GM12878 (cell line): ENCODE measurements at regions not wholly inside any gene's neighbourhood (a gene's known extent, or its start where the extent isn't known, plus 50 kb on each side); places are given as distances from the start of the nearest gene placed in this dataset.

Source experiments
- ATAC-seq: fragments of 200-7000 bp; cut with Tn5 transposase; 3 replicates; pipeline ENCODE4 v1.9.1; 2020; ENCODE audit warnings: mild to moderate bottlenecking, moderate library complexity
- BruUV-seq: library from RNA; stranded (reverse); fragments of 400-500 nt; replicated peaks from 2 replicates; lab custom pipeline; 2021; lab: Mats Ljungman, UMichigan
- CTCF ChIA-PET: fragments of 300-600 bp; sonication (Branson Sonifier 250); formaldehyde crosslinking; extraction: SDS; loops from one replicate; lab custom pipeline; 2021; ENCODE audit warnings: inconsistent platforms; lab: Yijun Ruan, JAX
- POLR2A ChIA-PET: fragments of 350-600 bp; formaldehyde crosslinking; extraction: SDS; loops from one replicate; lab custom pipeline; 2021; ENCODE audit warnings: inconsistent platforms; lab: Charles Lee
- RAD21 ChIA-PET: fragments of 300-600 bp; sonication (Branson Sonifier 250); formaldehyde crosslinking; loops from one replicate; lab custom pipeline; 2023; ENCODE audit warnings: antibody characterized with exemption; ENCODE audit not compliant: unreplicated experiment; lab: Charles Lee
- SMC1A ChIA-PET: fragments of 300-600 bp; sonication (Branson Sonifier 250); formaldehyde crosslinking; loops from one replicate; lab custom pipeline; 2023; ENCODE audit not compliant: unreplicated experiment, uncharacterized antibody; lab: Charles Lee
- DNase-seq: peaks from one replicate; pipeline ENCODE4 v3.0.0-alpha.2; 2011; ENCODE audit warnings: low read depth, low spot score
- FAIRE-seq: peaks from 3 replicates; lab custom pipeline; 2011; peaks lifted over from hg19 to GRCh38; lab: Jason Lieb, UNC
- H2AFZ ChIP-seq: 2 replicates; pipeline ENCODE4 v1.6.0; 2011; ENCODE audit warnings: low read depth, low read length, control low read depth; ENCODE audit not compliant: control insufficient read depth
- H3K27ac ChIP-seq: 2 replicates; pipeline ENCODE4 v1.5.1; 2011; ENCODE audit warnings: control low read depth; ENCODE audit not compliant: control insufficient read depth, insufficient read depth
- H3K27me3 ChIP-seq, 2 experiments: replicated peaks in 1 of 2; 2 replicates each; pipeline versions ENCODE4 v1.6.0 to v1.6.1; 2011; ENCODE audit warnings: low read length in 1 of 2; ENCODE audit not compliant: control insufficient read depth in 2 of 2, insufficient read depth in 2 of 2
- H3K36me3 ChIP-seq, 2 experiments: 2 replicates each; pipeline ENCODE4 v1.5.1; 2011; ENCODE audit warnings: low read length in 1 of 2; ENCODE audit not compliant: control insufficient read depth in 2 of 2, insufficient read depth in 2 of 2
- H3K4me1 ChIP-seq: 2 replicates; pipeline ENCODE4 v1.6.1; 2011; ENCODE audit warnings: mild to moderate bottlenecking, low read length, moderate library complexity, mixed read lengths; ENCODE audit not compliant: control insufficient read depth, insufficient read depth
- H3K4me2 ChIP-seq: 2 replicates; pipeline ENCODE4 v1.6.0; 2011; ENCODE audit warnings: control low read depth; ENCODE audit not compliant: control insufficient read depth, insufficient read depth
- H3K4me3 ChIP-seq: fragments of 200-600 bp; sonication (generic); 2 replicates; pipeline ENCODE4 v1.5.1; 2016
- H3K79me2 ChIP-seq: 2 replicates; pipeline ENCODE4 v1.6.0; 2011; ENCODE audit warnings: low read length; ENCODE audit not compliant: control insufficient read depth, insufficient read depth
- H3K9ac ChIP-seq: 2 replicates; pipeline ENCODE4 v1.8.0; 2011; ENCODE audit warnings: low read length, control low read depth, mixed read lengths; ENCODE audit not compliant: control insufficient read depth, insufficient read depth
- H3K9me3 ChIP-seq: replicated peaks from 3 replicates; pipeline ENCODE4 v1.5.1; 2011; ENCODE audit warnings: mild to moderate bottlenecking, low read length; ENCODE audit not compliant: control insufficient read depth, insufficient read depth
- H4K20me1 ChIP-seq: 2 replicates; pipeline ENCODE4 v1.6.0; 2011; ENCODE audit not compliant: control insufficient read depth, insufficient read depth
- BCL11A ChIP-seq: IDR thresholded peaks from 2 replicates; pipeline ENCODE4 v1.6.1; 2011; ENCODE audit warnings: low read depth, low read length
- FOS ChIP-seq: IDR thresholded peaks from 3 replicates; pipeline ENCODE4 v1.6.1; 2011; ENCODE audit warnings: borderline replicate concordance; ENCODE audit not compliant: insufficient read length; ENCODE audit errors: extremely low read depth
- HDAC2 ChIP-seq: fragments of 200-600 bp; sonication (generic); IDR thresholded peaks from 2 replicates; pipeline ENCODE4 v1.6.1; 2017
- NFYA ChIP-seq: IDR thresholded peaks from 2 replicates; pipeline ENCODE4 v1.6.1; 2011; ENCODE audit warnings: low read depth, mild to moderate bottlenecking, low read length, improper control_type of control experiment, borderline replicate concordance
- NR2C2 ChIP-seq: IDR thresholded peaks from 2 replicates; pipeline ENCODE4 v1.6.1; 2011; ENCODE audit warnings: borderline replicate concordance, low read depth; ENCODE audit not compliant: control insufficient read depth, insufficient read length
- SIX5 ChIP-seq: IDR thresholded peaks from 2 replicates; pipeline ENCODE4 v1.6.1; 2011; ENCODE audit warnings: mild to moderate bottlenecking, low read depth, low read length, moderate library complexity; ENCODE audit not compliant: severe bottlenecking
- TAF1 ChIP-seq: IDR thresholded peaks from 2 replicates; pipeline ENCODE4 v1.6.1; 2011; ENCODE audit warnings: mild to moderate bottlenecking, low read depth, low read length, borderline replicate concordance
- WGBS: methylation state at CpG from one replicate; pipeline ENCODE4 v1.1.6; 2016; ENCODE audit warnings: low lambda C conversion rate; ENCODE audit not compliant: insufficient replicate concordance, insufficient coverage; ENCODE audit errors: missing lambda C conversion rate; 5-methylcytosine and 5-hydroxymethylcytosine counted together
- in situ Hi-C: fragments of 300-500 bp; cut with MboI; formaldehyde crosslinking; loops from 9 replicates; pipeline ENCODE4 v1.14.3; 2018; ENCODE audit warnings: mixed read lengths
- intact Hi-C: fragments of 100-400 bp; cut with micrococcal nuclease; formaldehyde crosslinking; loops from one replicate; pipeline ENCODE4 v1.14.2; 2022; ENCODE audit not compliant: unreplicated experiment

GRCh38 chr10:62459072-62459471 lies 84.9 kb downstream of the ZNF365 start:
- H3K9ac ChIP-seq, result no peak overlapping the region
- SMC1A ChIA-PET, result interaction anchor here (1.2 to 1.9 kb wide), 3 partner anchors 59 to 138 kb away, joined by 3 to 7 read pairs (median 3); no protein-coding TSS in a partner anchor
- ATAC-seq, result no peak
- TF ChIP-seq FOS, result no peak
- no peak for TF ChIP-seq NR2C2
- TF ChIP-seq HDAC2, result no peak
- TF ChIP-seq NFYA, result no peak
- no peak for TF ChIP-seq BCL11A
- TF ChIP-seq SIX5, result no peak
- TF ChIP-seq TAF1, result no peak
- TF ChIP-seq, all 136 proteins: peak for 0
- H3K27ac ChIP-seq, result no peak overlapping the region
- H3K36me3 ChIP-seq, result no peaks in the 10 kb centered on the region
- H3K4me1 ChIP-seq, result peaks cover 21% of the 10 kb centered on the region
- no peaks in the 10 kb centered on the region for H3K79me2 ChIP-seq
- peaks cover 0 to 2% of the 10 kb centered on the region in 2 experiments; a peak in 1 of 4 replicates for H3K27me3 ChIP-seq
- in situ Hi-C loops, result no loop called here
- FAIRE-seq (no peak), DNase-seq (no peak)
- CTCF ChIA-PET, result interaction anchor here (0.8 to 1.9 kb wide), 4 partner anchors 96 to 699 kb away, joined by 3 to 5 read pairs (median 5); no protein-coding TSS in a partner anchor
- 40% methylated on average over 1 of the region's 1 CpG for WGBS
- H2AFZ ChIP-seq, result no peak overlapping the region
- RAD21 ChIA-PET, result interaction anchor here (1.4 kb wide), 1 partner anchor 134 kb away, joined by 4 read pairs; no protein-coding TSS in a partner anchor
- no peak overlapping the region for H3K4me2 ChIP-seq
- POLR2A ChIA-PET, result no interaction called here
- intact Hi-C loops, result loop anchor here (5.0 kb wide), 1 partner anchor 68 kb away; no protein-coding TSS in a partner anchor
- H4K20me1 ChIP-seq, result no peaks in the 10 kb centered on the region
- H3K9me3 ChIP-seq, result no peaks in the 10 kb centered on the region; the same call in 1 of the 3 replicates
- no TSS peak for BruUV-seq
- H3K4me3 ChIP-seq, result no peak overlapping the region

- CTCF ChIA-PET, result interaction anchor here (0.8 to 1.9 kb wide), 6 partner anchors 21 to 698 kb away, joined by 3 to 6 read pairs (median 5); no protein-coding TSS in a partner anchor
- POLR2A ChIA-PET, result no interaction called here
These were observed 85.3 kb downstream of the ZNF365 start for GRCh38 chr10:62459500-62459899.

More at GRCh38 chr10:62459500-62459899, 85.3 kb downstream of the ZNF365 start:
- Histone ChIP-seq H3K79me2 (no peaks in the 10 kb centered on the region), H3K4me2 (no peak overlapping the region), H3K27me3 (peaks cover 0 to 2% of the 10 kb centered on the region in 2 experiments; a peak in 1 of 4 replicates)
- FAIRE-seq, result no peak
- no peak for DNase-seq
- in situ Hi-C loops, result no loop called here
- no peak for TF ChIP-seq NFYA
- TF ChIP-seq, all 136 proteins: peak for 0
- ChIA-PET RAD21 (interaction anchor here (1.4 kb wide), 1 partner anchor 134 kb away, joined by 4 read pairs; no protein-coding TSS in a partner anchor), SMC1A (interaction anchor here (1.3 to 1.9 kb wide), 2 partner anchors 68 to 137 kb away, joined by 3 to 7 read pairs; no protein-coding TSS in a partner anchor)
- WGBS, result 78% methylated on average over 3 of the region's 3 CpGs
- no peak for ATAC-seq
- H3K9me3 ChIP-seq, result no peaks in the 10 kb centered on the region; the same call in 1 of the 3 replicates
- no peak overlapping the region for H3K4me3 ChIP-seq
- H3K36me3 ChIP-seq, result no peaks in the 10 kb centered on the region
- H3K27ac ChIP-seq, result no peak overlapping the region
- H3K9ac ChIP-seq, result no peak overlapping the region
- H4K20me1 ChIP-seq, result no peaks in the 10 kb centered on the region
- no TSS peak for BruUV-seq
- intact Hi-C loops, result loop anchor here (5.0 kb wide), 1 partner anchor 68 kb away; no protein-coding TSS in a partner anchor
- peaks cover 21% of the 10 kb centered on the region for H3K4me1 ChIP-seq
- no peak overlapping the region for H2AFZ ChIP-seq
